A673 (cell line): ENCODE measurements at regions not wholly inside any gene's neighbourhood (a gene's known extent, or its start where the extent isn't known, plus 50 kb on each side); places are given as distances from the start of the nearest gene placed in this dataset.

Source experiments
- BruUV-seq: library from RNA; stranded (reverse); fragments of 400-500 nt; replicated peaks from 2 replicates; lab custom pipeline; 2021; lab: Mats Ljungman, UMichigan
- CTCF ChIA-PET: fragments of 300-600 bp; sonication (Branson Sonifier 250); formaldehyde crosslinking; loops from one replicate; lab custom pipeline; 2022; ENCODE audit warnings: antibody characterized with exemption; lab: Charles Lee
- POLR2A ChIA-PET: fragments of 300-600 bp; sonication (Branson Sonifier 250); formaldehyde crosslinking; loops from one replicate; lab custom pipeline; 2022; ENCODE audit warnings: antibody characterized with exemption; ENCODE audit not compliant: low non-redundant PET; lab: Charles Lee
- DNase-seq: peaks from one replicate; pipeline ENCODE4 v3.0.0-alpha.2; 2015; ENCODE audit warnings: low spot score
- H3K27ac ChIP-seq: fragments of 200-600 bp; sonication (generic); 2 replicates; pipeline ENCODE4 v1.5.1; 2016; ENCODE audit warnings: mixed run types, low read depth, mild to moderate bottlenecking, mixed read lengths, antibody characterized with exemption, low read length; ENCODE audit not compliant: poor library complexity, severe bottlenecking
- H3K27me3 ChIP-seq: fragments of 200-600 bp; sonication (generic); replicated peaks from 2 replicates; pipeline ENCODE4 v1.6.1; 2017; ENCODE audit warnings: mixed run types, low read depth, mild to moderate bottlenecking, mixed read lengths, antibody characterized with exemption, low read length; ENCODE audit not compliant: insufficient read depth, poor library complexity
- H3K36me3 ChIP-seq: fragments of 200-600 bp; sonication (generic); 2 replicates; pipeline ENCODE4 v1.6.1; 2016; ENCODE audit warnings: mixed run types, mild to moderate bottlenecking, mixed read lengths, antibody characterized with exemption, low read length; ENCODE audit not compliant: insufficient read depth, poor library complexity, severe bottlenecking
- H3K4me1 ChIP-seq: fragments of 200-600 bp; sonication (generic); 2 replicates; pipeline ENCODE4 v1.6.1; 2017; ENCODE audit warnings: mixed run types, mild to moderate bottlenecking, mixed read lengths, antibody characterized with exemption, low read length; ENCODE audit not compliant: insufficient read depth, poor library complexity, severe bottlenecking
- H3K4me3 ChIP-seq: fragments of 200-600 bp; sonication (generic); 2 replicates; pipeline ENCODE4 v1.5.1; 2016; ENCODE audit warnings: low read depth, mixed run types, mild to moderate bottlenecking, mixed read lengths, low read length; ENCODE audit not compliant: poor library complexity, severe bottlenecking
- H3K9me3 ChIP-seq: fragments of 200-600 bp; sonication (generic); 2 replicates; pipeline ENCODE4 v1.6.1; 2016; ENCODE audit warnings: mixed run types, low read depth, mild to moderate bottlenecking, mixed read lengths, antibody characterized with exemption, low read length; ENCODE audit not compliant: poor library complexity, severe bottlenecking
- EZH2 ChIP-seq: fragments of 200-600 bp; sonication (generic); IDR thresholded peaks from 2 replicates; pipeline ENCODE4 v1.6.1; 2017; ENCODE audit warnings: borderline replicate concordance, low read depth, mild to moderate bottlenecking, mixed read lengths, antibody characterized with exemption, low read length; ENCODE audit not compliant: poor library complexity, severe bottlenecking
- intact Hi-C: fragments of 100-400 bp; cut with micrococcal nuclease; formaldehyde crosslinking; loops from one replicate; pipeline ENCODE4 v1.10.0; 2022; ENCODE audit not compliant: unreplicated experiment
- TF ChIP-seq, protein P1 (sequence below): fragments of 300-800, 200-600 bp; sonication (generic); conservative IDR thresholded peaks from 2 replicates; pipeline ENCODE4 v1.5.1; 2017; ENCODE audit warnings: low read depth, mild to moderate bottlenecking, antibody characterized with exemption, low read length, moderate library complexity, mixed read lengths

DNA sequence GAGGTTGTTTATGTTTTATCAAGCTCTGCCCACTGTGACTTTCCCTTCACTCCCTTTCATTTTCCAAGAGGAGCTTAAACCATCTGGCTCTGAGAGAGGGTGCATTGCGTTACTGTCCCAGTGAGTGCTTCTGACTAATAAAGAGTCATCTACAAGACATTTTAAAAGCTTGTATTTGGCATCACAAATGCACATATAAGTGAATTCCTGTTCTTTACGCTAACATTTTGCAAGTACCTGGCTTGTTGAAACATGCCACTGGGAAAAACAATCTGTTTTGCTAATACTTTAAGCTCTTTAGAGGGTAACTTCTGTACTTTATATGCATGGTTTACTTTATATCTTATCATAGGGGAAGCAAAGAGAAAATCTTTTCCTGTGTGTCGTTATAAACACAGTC lies 534.6 kb upstream of the POM121L12 start:
- Histone ChIP-seq H3K4me1 (no peaks in the 10 kb centered on the region), H3K27ac (no peak overlapping the region), H3K36me3 (no peaks in the 10 kb centered on the region), H3K4me3 (no peak overlapping the region), H3K9me3 (peaks cover 49% of the 10 kb centered on the region), H3K27me3 (no peaks in the 10 kb centered on the region)
- TF ChIP-seq, protein P1, sequence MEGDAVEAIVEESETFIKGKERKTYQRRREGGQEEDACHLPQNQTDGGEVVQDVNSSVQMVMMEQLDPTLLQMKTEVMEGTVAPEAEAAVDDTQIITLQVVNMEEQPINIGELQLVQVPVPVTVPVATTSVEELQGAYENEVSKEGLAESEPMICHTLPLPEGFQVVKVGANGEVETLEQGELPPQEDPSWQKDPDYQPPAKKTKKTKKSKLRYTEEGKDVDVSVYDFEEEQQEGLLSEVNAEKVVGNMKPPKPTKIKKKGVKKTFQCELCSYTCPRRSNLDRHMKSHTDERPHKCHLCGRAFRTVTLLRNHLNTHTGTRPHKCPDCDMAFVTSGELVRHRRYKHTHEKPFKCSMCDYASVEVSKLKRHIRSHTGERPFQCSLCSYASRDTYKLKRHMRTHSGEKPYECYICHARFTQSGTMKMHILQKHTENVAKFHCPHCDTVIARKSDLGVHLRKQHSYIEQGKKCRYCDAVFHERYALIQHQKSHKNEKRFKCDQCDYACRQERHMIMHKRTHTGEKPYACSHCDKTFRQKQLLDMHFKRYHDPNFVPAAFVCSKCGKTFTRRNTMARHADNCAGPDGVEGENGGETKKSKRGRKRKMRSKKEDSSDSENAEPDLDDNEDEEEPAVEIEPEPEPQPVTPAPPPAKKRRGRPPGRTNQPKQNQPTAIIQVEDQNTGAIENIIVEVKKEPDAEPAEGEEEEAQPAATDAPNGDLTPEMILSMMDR = no peak
- TF ChIP-seq EZH2 = no peak
- DNase-seq = no peak
- intact Hi-C loops = no loop called here
- ChIA-PET CTCF (no interaction called here), POLR2A (no interaction called here)
- BruUV-seq = no TSS peak

- Histone ChIP-seq H3K4me1 (no peaks in the 10 kb centered on the region), H3K27ac (no peak overlapping the region), H3K27me3 (no peaks in the 10 kb centered on the region), H3K36me3 (no peaks in the 10 kb centered on the region), H3K4me3 (no peak overlapping the region), H3K9me3 (peaks cover 34% of the 10 kb centered on the region)
- no peak for TF ChIP-seq EZH2
- TF ChIP-seq, protein P1 = no peak
- no TSS peak for BruUV-seq
- ChIA-PET CTCF (no interaction called here), POLR2A (no interaction called here)
- intact Hi-C loops = loop anchor here (10.0 kb wide), 1 partner anchor 64 kb away; no protein-coding TSS in a partner anchor
- DNase-seq = no peak
Observed at GRCh38 chr7:52498366-52498765, 537.1 kb upstream of the POM121L12 start.

DNA sequence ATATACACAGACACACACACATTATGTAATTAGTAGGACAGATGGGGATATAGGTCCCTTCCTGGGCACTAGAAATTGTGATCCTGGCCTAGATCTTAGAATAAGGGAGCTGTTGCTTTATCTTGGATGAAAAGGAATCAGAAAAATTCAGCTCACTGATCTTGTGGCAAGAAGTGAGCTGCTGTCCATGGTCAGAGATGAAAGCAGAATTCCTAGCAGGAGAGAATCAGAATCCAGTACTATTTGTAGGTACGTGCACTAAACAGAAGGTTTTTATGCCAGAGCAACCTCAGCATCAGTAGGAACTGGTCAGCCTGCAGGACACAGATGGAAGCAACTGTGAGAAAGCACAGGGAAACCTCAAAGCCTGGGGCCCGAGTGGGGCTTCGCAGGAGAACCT lies 549.2 kb upstream of the POM121L12 start:
- POLR2A ChIA-PET = no interaction called here
- no peaks in the 10 kb centered on the region for H3K27me3 ChIP-seq
- H3K9me3 ChIP-seq = peaks cover 22% of the 10 kb centered on the region
- H3K4me1 ChIP-seq = no peaks in the 10 kb centered on the region
- intact Hi-C loops = no loop called here
- DNase-seq = no peak
- TF ChIP-seq, protein P1 = no peak
- no peak for TF ChIP-seq EZH2
- no peak overlapping the region for H3K4me3 ChIP-seq
- no TSS peak for BruUV-seq
- no peak overlapping the region for H3K27ac ChIP-seq
- no peaks in the 10 kb centered on the region for H3K36me3 ChIP-seq
- CTCF ChIA-PET = no interaction called here
